ENCODE measurements at regions not wholly inside any gene's neighbourhood (a gene's known extent, or its start where the extent isn't known, plus 50 kb on each side); places are given as distances from the start of the nearest gene placed in this dataset.
"Not testable (repeated sequence)": the region's sequence is repeated elsewhere in the genome, so short reads cannot be mapped to it uniquely, and the experiment has no call there.

DNA sequence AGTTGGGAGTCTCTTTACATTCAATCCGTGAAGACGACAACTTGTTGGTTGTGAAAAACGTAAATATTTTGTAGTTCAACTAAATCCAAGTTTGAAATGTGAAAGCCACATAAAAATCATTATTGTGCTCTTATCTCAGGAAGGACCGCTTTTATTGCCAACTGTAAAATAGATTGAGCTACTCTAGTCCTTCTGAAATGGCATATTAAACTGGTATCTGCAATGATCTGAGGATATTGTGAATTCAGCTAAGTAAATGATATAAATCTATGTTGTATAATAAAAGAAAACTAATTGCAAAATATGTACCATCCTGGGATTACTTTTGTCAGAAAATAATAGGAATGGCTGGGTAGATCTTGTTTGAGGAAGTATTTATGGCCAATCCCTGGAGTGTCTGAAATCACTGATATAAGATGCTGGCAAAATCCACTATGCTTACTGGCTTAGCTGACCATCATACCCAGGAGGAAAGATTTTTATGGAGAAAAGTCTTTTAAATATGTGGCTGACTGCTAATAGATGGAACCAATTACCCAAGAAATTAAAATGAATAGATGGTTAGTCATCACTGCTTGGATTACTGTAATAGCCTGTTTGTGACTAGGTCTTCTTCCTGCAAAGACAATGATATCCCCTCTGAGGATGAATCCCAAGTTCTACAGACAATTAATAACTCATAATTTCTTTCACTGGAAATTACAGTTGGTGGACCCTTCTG is 191.8 kb downstream of the SEMA6D start:
- H3K27ac ChIP-seq: no peak overlapping the region
- TF ChIP-seq, protein P1, sequence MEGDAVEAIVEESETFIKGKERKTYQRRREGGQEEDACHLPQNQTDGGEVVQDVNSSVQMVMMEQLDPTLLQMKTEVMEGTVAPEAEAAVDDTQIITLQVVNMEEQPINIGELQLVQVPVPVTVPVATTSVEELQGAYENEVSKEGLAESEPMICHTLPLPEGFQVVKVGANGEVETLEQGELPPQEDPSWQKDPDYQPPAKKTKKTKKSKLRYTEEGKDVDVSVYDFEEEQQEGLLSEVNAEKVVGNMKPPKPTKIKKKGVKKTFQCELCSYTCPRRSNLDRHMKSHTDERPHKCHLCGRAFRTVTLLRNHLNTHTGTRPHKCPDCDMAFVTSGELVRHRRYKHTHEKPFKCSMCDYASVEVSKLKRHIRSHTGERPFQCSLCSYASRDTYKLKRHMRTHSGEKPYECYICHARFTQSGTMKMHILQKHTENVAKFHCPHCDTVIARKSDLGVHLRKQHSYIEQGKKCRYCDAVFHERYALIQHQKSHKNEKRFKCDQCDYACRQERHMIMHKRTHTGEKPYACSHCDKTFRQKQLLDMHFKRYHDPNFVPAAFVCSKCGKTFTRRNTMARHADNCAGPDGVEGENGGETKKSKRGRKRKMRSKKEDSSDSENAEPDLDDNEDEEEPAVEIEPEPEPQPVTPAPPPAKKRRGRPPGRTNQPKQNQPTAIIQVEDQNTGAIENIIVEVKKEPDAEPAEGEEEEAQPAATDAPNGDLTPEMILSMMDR (IDR thresholded peaks at IDR 0.05): no peak
- TF ChIP-seq ZFX (IDR thresholded peaks at IDR 0.05; ENCODE audit: borderline replicate concordance): no peak

DNA sequence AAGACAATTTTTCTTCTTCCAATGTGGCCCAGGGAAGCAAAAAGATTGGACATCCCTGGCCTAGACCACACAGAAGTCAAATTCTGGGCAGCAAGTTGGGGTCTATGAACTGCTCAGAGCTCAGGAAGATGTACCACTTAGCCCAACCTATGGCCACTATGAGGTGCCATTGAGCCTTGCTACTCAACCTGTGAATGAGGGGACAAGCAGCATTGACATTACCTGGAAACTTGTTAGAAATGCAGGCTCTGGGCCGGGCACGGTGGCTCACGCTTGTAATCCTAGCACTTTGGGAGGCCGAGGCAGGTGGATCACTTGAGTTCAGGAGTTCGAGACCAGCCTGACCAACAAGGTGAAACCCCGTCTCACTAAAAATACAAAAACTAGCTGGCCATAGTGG is 195.6 kb downstream of the SEMA6D start:
- H3K27ac ChIP-seq: not testable (repeated sequence)
- TF ChIP-seq, protein P1 (IDR thresholded peaks at IDR 0.05): peak; percentile 37; the same call in 1 of the 2 replicates

DNA sequence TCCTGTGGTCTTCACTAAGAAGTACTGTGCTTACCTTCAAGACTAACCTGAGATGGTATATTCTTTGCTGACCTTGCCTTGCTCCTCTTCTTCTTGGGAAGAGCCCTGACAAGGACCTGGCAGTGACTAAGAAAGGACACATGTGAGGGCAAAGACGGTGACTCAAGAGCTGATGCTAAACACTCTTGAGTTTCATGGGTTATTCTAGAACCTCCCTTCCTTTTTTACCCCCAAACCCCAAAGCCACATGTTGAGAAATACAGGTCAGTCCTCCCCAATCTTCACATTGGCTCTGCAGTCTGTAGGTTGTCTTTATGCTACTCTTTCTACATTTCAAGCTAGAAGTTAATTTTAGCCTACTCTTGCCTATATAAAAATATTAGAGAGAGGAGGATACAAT is 200.6 kb downstream of the SEMA6D start:
- TF ChIP-seq ZFX (IDR thresholded peaks at IDR 0.05; ENCODE audit: borderline replicate concordance): no peak
- TF ChIP-seq, protein P1 (IDR thresholded peaks at IDR 0.05): no peak
- no peak overlapping the region for H3K27ac ChIP-seq

DNA sequence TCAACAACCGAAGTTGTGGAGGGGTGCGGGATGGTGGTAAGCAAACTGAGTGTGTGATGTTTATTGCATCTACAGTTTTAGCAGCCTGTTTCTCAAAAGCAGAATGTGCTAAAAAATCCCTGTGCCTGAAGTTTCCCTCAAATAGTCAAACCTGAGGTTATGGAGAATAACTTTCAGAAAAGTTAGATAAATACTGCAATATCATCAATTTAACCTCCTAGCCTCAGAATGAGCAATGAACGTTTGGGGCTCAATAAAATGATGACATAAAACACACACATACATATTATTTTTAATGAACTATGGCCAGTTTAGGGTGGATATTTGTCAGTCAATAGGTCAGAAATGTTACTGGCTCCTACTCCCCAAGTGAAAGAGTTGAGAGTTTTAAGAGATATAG is 201.6 kb downstream of the SEMA6D start:
- no peak for TF ChIP-seq ZFX (IDR thresholded peaks at IDR 0.05; ENCODE audit: borderline replicate concordance)
- TF ChIP-seq, protein P1 (IDR thresholded peaks at IDR 0.05): no peak
- no peak overlapping the region for H3K27ac ChIP-seq

DNA sequence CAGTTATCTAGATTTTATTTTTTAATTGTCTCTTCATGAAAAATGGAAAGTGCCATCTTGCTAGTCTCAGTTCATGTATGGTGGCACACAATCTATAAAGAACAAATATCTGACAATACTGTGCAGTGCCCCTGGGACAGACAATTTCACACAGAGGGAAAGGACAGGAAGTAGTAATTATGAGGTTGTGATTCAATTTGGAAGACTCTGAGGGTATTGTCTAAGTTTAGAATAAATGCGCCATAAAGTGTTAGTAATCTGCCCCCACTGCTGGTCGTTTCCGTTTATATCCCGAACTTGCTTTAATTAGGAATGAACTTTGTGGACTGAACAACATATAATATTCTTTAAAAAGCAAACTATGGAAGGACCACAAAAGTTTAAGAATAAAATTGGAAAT is 196.4 kb upstream of the SLC24A5 start:
- no peak for TF ChIP-seq ZFX (IDR thresholded peaks at IDR 0.05; ENCODE audit: borderline replicate concordance)
- TF ChIP-seq, protein P1 (IDR thresholded peaks at IDR 0.05): no peak
- no peak overlapping the region for H3K27ac ChIP-seq

DNA sequence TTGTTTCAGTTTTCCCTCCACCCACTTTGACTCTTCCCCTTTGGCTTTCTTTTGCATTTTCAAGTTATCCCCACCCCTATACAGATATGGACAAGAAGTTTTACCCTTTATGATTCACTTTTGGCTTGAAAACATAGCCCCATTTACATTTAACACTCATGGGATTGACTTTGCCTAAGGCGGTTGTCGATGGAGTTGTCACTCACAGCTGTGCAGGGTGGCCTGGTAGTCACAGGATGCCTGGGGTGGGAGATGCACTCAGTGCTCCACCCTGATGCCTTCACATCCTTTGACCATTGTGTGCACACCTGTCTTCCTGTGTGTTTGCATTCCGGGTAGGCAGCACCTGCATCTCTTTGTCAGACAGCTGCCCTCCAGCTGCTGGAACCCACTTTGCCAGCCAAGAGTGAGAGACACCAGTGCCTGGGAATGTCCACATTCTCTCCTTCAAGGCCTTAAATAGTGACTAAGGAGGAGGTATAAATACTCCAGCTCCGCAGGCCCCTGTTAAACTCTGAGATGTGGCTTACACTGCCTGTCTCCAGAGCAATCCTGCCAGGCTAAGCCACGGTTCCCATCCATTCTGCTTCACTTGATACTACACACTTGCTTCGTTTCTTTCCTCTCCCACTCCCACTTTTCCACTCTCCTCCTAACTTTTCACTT is 191.5 kb upstream of the SLC24A5 start:
- TF ChIP-seq ZFX (IDR thresholded peaks at IDR 0.05; ENCODE audit: borderline replicate concordance): no peak
- TF ChIP-seq, protein P1 (IDR thresholded peaks at IDR 0.05): no peak
- no peak overlapping the region for H3K27ac ChIP-seq

DNA sequence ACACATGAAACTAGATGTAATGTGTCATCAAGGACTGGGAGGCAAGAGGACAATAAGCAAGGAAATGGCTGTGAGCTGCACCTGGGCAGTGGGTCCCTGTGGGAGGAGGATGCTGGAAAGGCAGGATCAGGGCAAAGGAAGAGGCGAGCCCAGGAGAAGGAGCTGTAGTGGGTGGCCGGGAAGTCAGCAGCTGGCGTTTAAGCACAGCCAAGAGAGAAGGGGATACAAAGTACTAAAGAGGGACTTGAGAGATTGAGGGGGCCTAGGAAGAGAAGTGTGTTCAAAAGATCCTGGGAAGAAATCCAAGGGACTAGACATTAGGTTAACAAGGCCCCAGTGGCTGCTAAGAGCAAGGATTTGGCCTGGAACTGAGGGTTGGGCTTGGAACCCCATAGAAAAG is 188.5 kb upstream of the SLC24A5 start:
- H3K27ac ChIP-seq: no peak overlapping the region
- TF ChIP-seq ZFX (IDR thresholded peaks at IDR 0.05; ENCODE audit: borderline replicate concordance): no peak
- TF ChIP-seq, protein P1 (IDR thresholded peaks at IDR 0.05): no peak

Data from 22Rv1 (cell line).